GM12875 (cell line): ENCODE measurements at regions not wholly inside any gene's neighbourhood (a gene's known extent, or its start where the extent isn't known, plus 50 kb on each side); places are given as distances from the start of the nearest gene placed in this dataset.

Source experiments
- H3K4me3 ChIP-seq: one replicate; pipeline ENCODE4 v1.5.1; 2011; ENCODE audit warnings: low read depth, low read length, control low read depth
- CTCF ChIP-seq: IDR thresholded peaks from 2 replicates; pipeline ENCODE4 v1.5.1; 2011; ENCODE audit warnings: low read depth, mild to moderate bottlenecking, control low read depth, inconsistent platforms, low read length, moderate library complexity, borderline replicate concordance; ENCODE audit not compliant: insufficient read depth

GRCh38 chr4:111945014-111945413, 200.2 kb upstream of the FAM241A start:
- no peak overlapping the region for H3K4me3 ChIP-seq
- TF ChIP-seq CTCF, result no peak

GRCh38 chr4:111946800-111947199, 198.5 kb upstream of the FAM241A start:
- TF ChIP-seq CTCF, result no peak
- no peak overlapping the region for H3K4me3 ChIP-seq

- no peak overlapping the region for H3K4me3 ChIP-seq
- TF ChIP-seq CTCF, result no peak
Observed at GRCh38 chr4:111952688-111953087, 192.6 kb upstream of the FAM241A start.

- no peak overlapping the region for H3K4me3 ChIP-seq
- TF ChIP-seq CTCF, result no peak
Observed at GRCh38 chr4:111954550-111954949, 190.7 kb upstream of the FAM241A start.

- TF ChIP-seq CTCF, result no peak
- no peak overlapping the region for H3K4me3 ChIP-seq
Observed at GRCh38 chr4:111955001-111955400, 190.3 kb upstream of the FAM241A start.

GRCh38 chr4:111957116-111957515, 188.1 kb upstream of the FAM241A start:
- no peak overlapping the region for H3K4me3 ChIP-seq
- no peak for TF ChIP-seq CTCF

- H3K4me3 ChIP-seq, result no peak overlapping the region
- no peak for TF ChIP-seq CTCF
Observed at GRCh38 chr4:111957997-111958396, 187.3 kb upstream of the FAM241A start.
